B cell (primary cell): ENCODE measurements at regions not wholly inside any gene's neighbourhood (a gene's known extent, or its start where the extent isn't known, plus 50 kb on each side); places are given as distances from the start of the nearest gene placed in this dataset.

ENCODE experiments used
- ATAC-seq: fragments of 200-7000 bp; cut with Tn5 transposase; one replicate; pipeline ENCODE4 v1.10.0; 2021; ENCODE audit warnings: low read depth, mild to moderate bottlenecking, moderate number of reproducible peaks, moderate library complexity
- CTCF ChIA-PET: fragments of 350-600 bp; sonication (Branson Sonifier 250); formaldehyde crosslinking; loops from one replicate; lab custom pipeline; 2021; ENCODE audit warnings: antibody characterized with exemption, inconsistent platforms; lab: Charles Lee
- POLR2A ChIA-PET: fragments of 350-600 bp; sonication (Branson Sonifier 250); formaldehyde crosslinking; loops from one replicate; lab custom pipeline; 2021; ENCODE audit warnings: antibody characterized with exemption; lab: Charles Lee
- DNase-seq: peaks from one replicate; pipeline ENCODE4 v3.0.0; 2013
- H2AFZ ChIP-seq: 2 replicates; pipeline ENCODE4 v1.6.1; 2012; ENCODE audit warnings: mild to moderate bottlenecking, low read depth, low read length; ENCODE audit not compliant: insufficient read depth, poor library complexity, severe bottlenecking
- H3K27ac ChIP-seq, 2 donors: 1 replicate in 1 of 2; 2 replicates in 1 of 2; pipeline ENCODE4 v1.5.1; 2012 to 2013; ENCODE audit warnings: low read length in 2 of 2, mild to moderate bottlenecking in 2 of 2, moderate library complexity in 1 of 2
- H3K27me3 ChIP-seq, 4 experiments: fragments of 200-600 bp in 1 of 4; sonication (generic) in 1 of 4; replicated peaks in 1 of 4; 1 replicate in 2 of 4; 2 replicates in 2 of 4; pipeline versions ENCODE4 v1.6.1 to v1.7.0; 2013 to 2016; ENCODE audit warnings: low read length in 3 of 4, mild to moderate bottlenecking in 2 of 4, mixed read lengths in 1 of 4, moderate library complexity in 1 of 4; ENCODE audit not compliant: insufficient read depth in 4 of 4, control insufficient read depth in 3 of 4; ENCODE audit errors: control extremely low read depth in 1 of 4
- H3K36me3 ChIP-seq, 2 experiments: replicated peaks in 1 of 2; 1 replicate in 1 of 2; 2 replicates in 1 of 2; pipeline versions ENCODE4 v1.6.1 to v1.7.1; 2013; ENCODE audit warnings: low read length in 1 of 2; ENCODE audit not compliant: insufficient read depth in 2 of 2, control insufficient read depth in 1 of 2; ENCODE audit errors: control extremely low read depth in 1 of 2, extremely low read depth in 1 of 2
- H3K4me1 ChIP-seq, 2 donors: fragments of 200-600 bp in 1 of 2; sonication (generic) in 1 of 2; 1 replicate in 1 of 2; 2 replicates in 1 of 2; pipeline versions ENCODE4 v1.5.1 to v1.6.1; 2013 to 2017; ENCODE audit warnings: low read length in 2 of 2; ENCODE audit not compliant: control insufficient read depth in 2 of 2, insufficient read depth in 2 of 2
- H3K4me2 ChIP-seq: replicated peaks from 2 replicates; pipeline ENCODE3; 2012; ENCODE audit warnings: mild to moderate bottlenecking, low read depth, low read length; ENCODE audit not compliant: poor library complexity, severe bottlenecking
- H3K4me3 ChIP-seq, 5 experiments: fragments of 200-600 bp in 1 of 5; sonication (generic) in 1 of 5; 1 replicate in 3 of 5; 2 replicates in 2 of 5; pipeline versions ENCODE4 v1.5.1 to v1.7.0; 2011 to 2016; ENCODE audit warnings: low read length in 4 of 5, mild to moderate bottlenecking in 4 of 5, low read depth in 2 of 5, control low read depth in 1 of 5, moderate library complexity in 1 of 5; ENCODE audit not compliant: insufficient read depth in 1 of 5; ENCODE audit errors: control extremely low read depth in 1 of 5, extremely low read depth in 1 of 5
- H3K79me2 ChIP-seq: fragments of 200-600 bp; sonication (generic); one replicate; pipeline ENCODE4 v1.6.0; 2016; ENCODE audit warnings: low read length; ENCODE audit not compliant: control insufficient read depth, insufficient read depth
- H3K9ac ChIP-seq: fragments of 200-600 bp; sonication (generic); 2 replicates; pipeline ENCODE4 v1.6.1; 2017; ENCODE audit warnings: mild to moderate bottlenecking, low read length, moderate library complexity
- H3K9me3 ChIP-seq, 3 donors: one replicate each; pipeline versions ENCODE4 v1.6.1 to v1.7.1; 2013; ENCODE audit warnings: low read length in 2 of 3; ENCODE audit not compliant: control insufficient read depth in 2 of 3, insufficient read depth in 1 of 3; ENCODE audit errors: control extremely low read depth in 1 of 3
- H4K20me1 ChIP-seq: 2 replicates; pipeline ENCODE4 v1.6.0; 2012; ENCODE audit warnings: mild to moderate bottlenecking, low read length; ENCODE audit not compliant: insufficient read depth, control insufficient read depth, poor library complexity, severe bottlenecking
- H3K27ac Mint-ChIP-seq: one replicate; pipeline ENCODE4 v1.8.0; 2021; ENCODE audit warnings: mixed read lengths
- H3K27me3 Mint-ChIP-seq: one replicate; pipeline ENCODE4 v1.8.0; 2021; ENCODE audit warnings: mixed read lengths
- H3K4me1 Mint-ChIP-seq: one replicate; pipeline ENCODE4 v1.8.0; 2021; ENCODE audit warnings: mixed read lengths
- H3K4me3 Mint-ChIP-seq: one replicate; pipeline ENCODE4 v1.8.0; 2021; ENCODE audit warnings: mixed read lengths
- H3K9me3 Mint-ChIP-seq: one replicate; pipeline ENCODE4 v1.8.0; 2022; ENCODE audit warnings: mixed read lengths; ENCODE audit not compliant: insufficient read depth
- EZH2 ChIP-seq: IDR thresholded peaks from 2 replicates; pipeline ENCODE4 v1.6.1; 2012; ENCODE audit warnings: borderline replicate concordance, low read depth, mild to moderate bottlenecking, moderate library complexity, low read length; ENCODE audit not compliant: insufficient read depth, poor library complexity, severe bottlenecking
- WGBS: methylation state at CpG from one replicate; pipeline ENCODE4 v1.1.5; 2013; ENCODE audit warnings: missing lambda C conversion rate; ENCODE audit not compliant: insufficient coverage; 5-methylcytosine and 5-hydroxymethylcytosine counted together
- intact Hi-C: fragments of 100-400 bp; cut with micrococcal nuclease; formaldehyde crosslinking; loops from one replicate; pipeline ENCODE4 v1.10.0; 2022
- TF ChIP-seq, protein P1 (sequence below): fragments of 200-600 bp; IDR thresholded peaks from one replicate; pipeline ENCODE4 v1.8.0; 2022; ENCODE audit warnings: antibody characterized with exemption, mild to moderate bottlenecking

DNA sequence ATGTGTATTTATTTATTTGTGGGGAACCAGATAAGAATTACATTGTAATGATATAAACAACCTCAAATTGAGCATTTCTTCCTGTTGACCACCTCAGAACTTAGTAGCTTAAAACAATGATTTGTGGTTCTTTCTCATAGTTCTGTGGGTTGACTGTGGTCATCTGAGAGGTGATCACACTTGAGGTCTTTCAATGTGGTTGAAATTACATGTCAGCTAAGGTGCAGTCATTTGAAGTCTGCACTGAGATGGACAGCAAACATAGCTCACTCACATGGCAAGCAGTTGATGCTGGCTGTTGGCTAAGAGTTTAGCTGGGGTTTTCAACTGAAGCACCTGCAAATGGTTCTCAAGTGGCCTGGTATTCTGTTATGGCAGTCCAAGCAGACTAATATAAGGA is 436.7 kb upstream of the MAP3K7 start:
- no peaks in the 10 kb centered on the region for H3K4me1 ChIP-seq
- ChIA-PET CTCF (no interaction called here), POLR2A (no interaction called here)
- H3K9ac ChIP-seq, result no peak overlapping the region
- TF ChIP-seq, protein P1, sequence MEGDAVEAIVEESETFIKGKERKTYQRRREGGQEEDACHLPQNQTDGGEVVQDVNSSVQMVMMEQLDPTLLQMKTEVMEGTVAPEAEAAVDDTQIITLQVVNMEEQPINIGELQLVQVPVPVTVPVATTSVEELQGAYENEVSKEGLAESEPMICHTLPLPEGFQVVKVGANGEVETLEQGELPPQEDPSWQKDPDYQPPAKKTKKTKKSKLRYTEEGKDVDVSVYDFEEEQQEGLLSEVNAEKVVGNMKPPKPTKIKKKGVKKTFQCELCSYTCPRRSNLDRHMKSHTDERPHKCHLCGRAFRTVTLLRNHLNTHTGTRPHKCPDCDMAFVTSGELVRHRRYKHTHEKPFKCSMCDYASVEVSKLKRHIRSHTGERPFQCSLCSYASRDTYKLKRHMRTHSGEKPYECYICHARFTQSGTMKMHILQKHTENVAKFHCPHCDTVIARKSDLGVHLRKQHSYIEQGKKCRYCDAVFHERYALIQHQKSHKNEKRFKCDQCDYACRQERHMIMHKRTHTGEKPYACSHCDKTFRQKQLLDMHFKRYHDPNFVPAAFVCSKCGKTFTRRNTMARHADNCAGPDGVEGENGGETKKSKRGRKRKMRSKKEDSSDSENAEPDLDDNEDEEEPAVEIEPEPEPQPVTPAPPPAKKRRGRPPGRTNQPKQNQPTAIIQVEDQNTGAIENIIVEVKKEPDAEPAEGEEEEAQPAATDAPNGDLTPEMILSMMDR, result no peak
- no peak for TF ChIP-seq EZH2
- no peak overlapping the region for H3K27ac ChIP-seq
- no peaks in the 10 kb centered on the region for H3K36me3 ChIP-seq
- H3K4me1 Mint-ChIP-seq, result no peaks in the 10 kb centered on the region
- no peaks in the 10 kb centered on the region for H3K9me3 Mint-ChIP-seq
- no peak overlapping the region for H3K27ac Mint-ChIP-seq
- no peak overlapping the region for H3K4me2 ChIP-seq
- no peak overlapping the region for H3K4me3 ChIP-seq
- no peaks in the 10 kb centered on the region for H3K27me3 ChIP-seq
- H3K9me3 ChIP-seq, result no peaks in the 10 kb centered on the region
- ATAC-seq, result no peak
- no peak overlapping the region for H2AFZ ChIP-seq
- H3K4me3 Mint-ChIP-seq, result no peak overlapping the region
- H3K79me2 ChIP-seq, result no peaks in the 10 kb centered on the region
- H3K27me3 Mint-ChIP-seq, result no peaks in the 10 kb centered on the region
- DNase-seq, result no peak
- H4K20me1 ChIP-seq, result no peaks in the 10 kb centered on the region
- intact Hi-C loops, result no loop called here

DNA sequence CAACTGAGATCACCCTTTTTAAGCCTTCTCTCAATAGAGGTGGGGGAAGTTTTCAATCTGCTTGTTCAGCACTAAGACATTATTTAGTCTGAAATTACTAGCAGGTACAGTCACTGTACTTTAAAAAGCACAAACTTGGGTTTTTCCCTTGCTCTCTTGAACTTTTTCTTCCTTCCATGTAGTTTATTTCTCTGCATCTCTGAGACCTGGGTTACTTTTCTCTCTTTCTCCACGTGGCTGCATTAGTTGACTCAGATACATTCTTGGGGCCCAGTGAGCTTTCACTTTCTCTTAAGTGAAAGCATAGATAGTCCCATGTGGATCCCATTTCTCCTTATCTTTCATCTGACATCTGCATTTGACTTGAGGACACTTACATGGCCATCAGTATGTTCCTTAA is 433.9 kb upstream of the MAP3K7 start:
- Histone ChIP-seq H3K27me3 (no peaks in the 10 kb centered on the region), H3K9me3 (no peaks in the 10 kb centered on the region), H3K4me3 (no peak overlapping the region), H4K20me1 (no peaks in the 10 kb centered on the region), H3K4me1 (no peaks in the 10 kb centered on the region), H3K79me2 (no peaks in the 10 kb centered on the region), H3K4me2 (no peak overlapping the region), H3K27ac (no peak overlapping the region), H3K36me3 (no peaks in the 10 kb centered on the region), H2AFZ (no peak overlapping the region), H3K9ac (no peak overlapping the region)
- Mint-ChIP-seq H3K4me3 (no peak overlapping the region), H3K4me1 (no peaks in the 10 kb centered on the region), H3K27me3 (no peaks in the 10 kb centered on the region), H3K9me3 (no peaks in the 10 kb centered on the region), H3K27ac (no peak overlapping the region)
- CTCF ChIA-PET, result no interaction called here
- 33% methylated on average over 1 of the region's 1 CpG for WGBS
- ATAC-seq (no peak), DNase-seq (no peak)
- intact Hi-C loops, result no loop called here
- TF ChIP-seq, protein P1, result no peak
- TF ChIP-seq EZH2, result no peak
- POLR2A ChIA-PET, result no interaction called here
